Natural killer cell treated with Interleukin-12 subunit alpha and Interleukin-12 subunit beta and Interleukin-15 and Interleukin-18, amount 100 ng/mL, for 72 hours (primary cell): ENCODE measurements at regions not wholly inside any gene's neighbourhood (a gene's known extent, or its start where the extent isn't known, plus 50 kb on each side); places are given as distances from the start of the nearest gene placed in this dataset.

Experiments
- ATAC-seq, 2 donors: fragments of 150-1000 bp; cut with Tn5 transposase in 1 of 2; sonication (Bioruptor Pico), chemical (Tn5 transposase) in 1 of 2; 2 replicates each; pipeline ENCODE4 v1.10.0; 2021
- DNase-seq: peaks from one replicate; pipeline ENCODE4 v3.0.0; 2022; ENCODE audit warnings: low spot score
- H3K27ac Mint-ChIP-seq, 2 donors: 1 replicate in 1 of 2; 2 replicates in 1 of 2; pipeline ENCODE4 v1.8.0; 2022; ENCODE audit warnings: mixed read lengths in 2 of 2, mild to moderate bottlenecking in 1 of 2, moderate library complexity in 1 of 2
- H3K27me3 Mint-ChIP-seq, 2 donors: 1 replicate in 1 of 2; 2 replicates in 1 of 2; pipeline ENCODE4 v1.8.0; 2022; ENCODE audit warnings: mixed read lengths in 2 of 2
- H3K36me3 Mint-ChIP-seq: one replicate; pipeline ENCODE4 v1.8.0; 2022; ENCODE audit warnings: mixed read lengths
- H3K4me1 Mint-ChIP-seq, 2 donors: 1 replicate in 1 of 2; 2 replicates in 1 of 2; pipeline ENCODE4 v1.8.0; 2022; ENCODE audit warnings: low read depth in 2 of 2, mixed read lengths in 2 of 2, mild to moderate bottlenecking in 1 of 2
- H3K4me3 Mint-ChIP-seq: one replicate; pipeline ENCODE4 v1.8.0; 2022; ENCODE audit warnings: mixed read lengths
- H3K9me3 Mint-ChIP-seq: 2 replicates; pipeline ENCODE4 v1.8.0; 2022; ENCODE audit warnings: mixed read lengths

DNA sequence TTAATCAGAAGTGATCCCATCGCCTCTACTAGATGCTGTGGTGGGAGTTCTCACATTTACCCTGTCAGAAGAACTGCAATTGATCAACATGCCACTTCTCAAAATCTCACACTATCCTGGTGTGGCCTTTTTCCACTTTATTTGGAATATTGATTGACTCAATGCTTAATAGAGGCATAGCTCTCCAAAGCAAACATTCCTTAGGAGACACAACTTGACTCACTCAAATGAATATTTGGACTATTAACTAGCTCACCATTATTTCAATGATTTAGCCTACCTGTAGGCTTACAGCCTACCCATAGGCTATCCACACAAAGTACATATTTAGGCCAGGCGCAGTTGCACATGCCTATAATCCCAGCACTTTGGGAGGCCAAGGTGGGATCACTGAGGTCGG is 186.5 kb downstream of the KLHL28 start:
- peaks cover 4% of the 10 kb centered on the region for H3K9me3 Mint-ChIP-seq
- H3K4me1 Mint-ChIP-seq: no peaks in the 10 kb centered on the region
- no peak overlapping the region for H3K4me3 Mint-ChIP-seq
- H3K36me3 Mint-ChIP-seq: no peaks in the 10 kb centered on the region
- H3K27me3 Mint-ChIP-seq: no peaks in the 10 kb centered on the region
- DNase-seq (no peak), ATAC-seq (no peak)
- no peak overlapping the region for H3K27ac Mint-ChIP-seq

DNA sequence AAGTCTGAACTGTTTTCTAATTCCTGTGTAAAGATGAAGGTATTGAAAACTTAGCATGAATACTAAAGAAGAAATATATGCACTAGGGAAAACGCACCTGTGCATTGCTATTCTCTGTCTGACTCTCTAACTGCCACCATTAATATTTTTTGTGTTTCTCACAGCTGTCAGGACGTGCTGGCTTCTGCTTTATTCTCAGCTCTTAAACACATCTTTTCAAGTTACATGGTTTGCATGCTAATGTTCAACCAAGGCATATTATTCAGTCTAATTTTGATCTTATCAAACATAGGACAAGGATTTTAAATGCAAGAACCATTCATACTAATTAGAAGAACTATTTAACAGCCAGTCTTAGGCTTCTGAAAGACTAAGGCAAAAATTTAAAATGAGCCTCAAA is 187.4 kb downstream of the KLHL28 start:
- H3K27me3 Mint-ChIP-seq: no peaks in the 10 kb centered on the region
- DNase-seq: no peak
- H3K27ac Mint-ChIP-seq: no peak overlapping the region
- H3K4me3 Mint-ChIP-seq: no peak overlapping the region
- H3K4me1 Mint-ChIP-seq: no peaks in the 10 kb centered on the region
- H3K9me3 Mint-ChIP-seq: peaks cover 4% of the 10 kb centered on the region
- no peaks in the 10 kb centered on the region for H3K36me3 Mint-ChIP-seq
- no peak for ATAC-seq

DNA sequence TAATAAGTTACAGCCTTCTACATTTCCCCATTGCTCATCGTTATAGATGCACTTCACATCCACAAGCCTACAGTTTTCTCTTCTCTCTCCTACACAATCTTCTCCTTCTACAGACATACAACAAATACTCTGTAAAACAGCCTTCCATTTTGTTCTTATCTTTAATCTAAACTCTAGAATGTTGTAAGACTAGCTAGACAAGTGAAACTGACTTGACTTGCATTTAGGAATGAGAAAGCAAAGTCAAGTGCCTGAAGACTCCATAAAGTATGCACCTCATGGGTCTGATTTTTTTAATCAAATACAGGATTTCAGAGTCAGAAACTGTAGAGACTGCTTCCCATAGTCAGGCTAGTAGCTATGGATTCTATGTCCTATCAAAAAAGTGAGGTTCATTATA is 190.3 kb downstream of the KLHL28 start:
- H3K9me3 Mint-ChIP-seq: peaks cover 4% of the 10 kb centered on the region
- DNase-seq (no peak), ATAC-seq (no peak)
- no peak overlapping the region for H3K4me3 Mint-ChIP-seq
- no peaks in the 10 kb centered on the region for H3K27me3 Mint-ChIP-seq
- H3K27ac Mint-ChIP-seq: no peak overlapping the region
- no peaks in the 10 kb centered on the region for H3K4me1 Mint-ChIP-seq
- no peaks in the 10 kb centered on the region for H3K36me3 Mint-ChIP-seq

DNA sequence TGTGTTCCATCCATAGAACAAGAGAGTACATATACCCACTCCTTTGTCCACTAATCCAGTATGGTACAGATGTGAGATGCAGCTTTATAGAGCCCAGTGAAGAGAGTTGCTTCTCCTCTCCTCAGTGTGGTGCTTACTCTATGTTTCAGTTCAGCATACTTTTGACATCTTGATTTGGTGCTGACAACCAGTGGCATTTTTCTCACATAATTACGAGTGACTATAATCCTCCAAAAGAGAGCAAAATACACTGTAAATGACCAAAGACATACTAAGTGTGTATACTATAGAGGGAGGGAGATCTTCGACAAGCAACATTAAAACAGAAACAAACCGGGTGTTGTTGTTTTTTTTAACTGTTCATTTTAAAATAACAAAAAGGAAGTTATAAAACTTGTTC is 191.5 kb downstream of the KLHL28 start:
- no peak for ATAC-seq

DNA sequence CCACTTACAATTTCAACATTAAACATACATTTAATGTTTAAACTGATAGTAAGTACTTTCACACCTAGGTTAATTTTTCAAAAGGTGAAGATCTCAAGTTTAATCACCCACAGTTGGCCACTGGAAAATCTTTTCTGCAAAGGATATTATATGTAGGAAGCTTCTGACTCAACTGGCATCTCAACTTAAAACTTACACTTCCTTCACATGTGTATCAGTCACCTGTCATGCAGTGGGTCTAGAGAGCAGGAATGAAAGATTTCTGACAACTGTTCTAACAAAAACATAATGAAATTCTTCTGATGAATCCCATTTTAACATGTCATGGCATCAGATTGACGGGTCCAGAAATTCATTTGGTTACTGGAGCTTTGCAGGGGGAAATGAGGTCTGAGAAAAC is 192.8 kb downstream of the KLHL28 start:
- H3K4me3 Mint-ChIP-seq: no peak overlapping the region
- H3K4me1 Mint-ChIP-seq: no peaks in the 10 kb centered on the region
- no peaks in the 10 kb centered on the region for H3K36me3 Mint-ChIP-seq
- H3K27me3 Mint-ChIP-seq: no peaks in the 10 kb centered on the region
- no peak for DNase-seq
- no peak for ATAC-seq
- peaks cover 4% of the 10 kb centered on the region for H3K9me3 Mint-ChIP-seq
- H3K27ac Mint-ChIP-seq: no peak overlapping the region

More for the DNA sequence above, 191.5 kb downstream of the KLHL28 start:
- no peak for DNase-seq
- no peaks in the 10 kb centered on the region for H3K36me3 Mint-ChIP-seq
- no peak overlapping the region for H3K27ac Mint-ChIP-seq
- no peak overlapping the region for H3K4me3 Mint-ChIP-seq
- no peaks in the 10 kb centered on the region for H3K4me1 Mint-ChIP-seq
- H3K27me3 Mint-ChIP-seq: no peaks in the 10 kb centered on the region
- peaks cover 4% of the 10 kb centered on the region for H3K9me3 Mint-ChIP-seq

DNA sequence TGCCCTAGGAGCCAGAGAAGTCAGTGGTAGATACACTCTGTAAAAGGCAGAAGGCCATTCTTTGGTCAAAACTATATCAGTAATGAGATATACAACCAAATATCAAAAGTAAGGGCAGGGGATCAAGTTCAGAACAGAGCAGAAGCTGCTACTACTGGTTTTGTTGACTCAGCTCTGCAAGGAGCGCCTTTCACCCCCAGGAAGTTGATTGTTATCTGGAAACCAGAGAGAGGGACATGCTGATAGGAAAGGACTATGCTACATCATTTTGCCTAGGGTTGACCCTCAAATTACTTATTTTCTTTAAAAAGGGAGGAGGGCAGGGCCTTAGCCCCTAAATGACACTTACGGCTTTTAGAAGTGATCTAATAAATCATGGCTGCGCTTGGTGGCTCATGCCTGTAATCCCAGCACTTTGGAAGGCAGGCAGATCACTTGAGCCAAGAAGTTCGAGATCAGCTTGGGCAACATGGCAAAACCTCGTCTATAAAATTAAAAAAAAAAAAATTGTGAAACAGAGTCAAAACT is 194.0 kb downstream of the KLHL28 start:
- Mint-ChIP-seq H3K27ac (no peak overlapping the region), H3K27me3 (no peaks in the 10 kb centered on the region), H3K4me1 (no peaks in the 10 kb centered on the region), H3K9me3 (peaks cover under 1% of the 10 kb centered on the region), H3K36me3 (no peaks in the 10 kb centered on the region), H3K4me3 (no peak overlapping the region)
- no peak for ATAC-seq
- DNase-seq: no peak

DNA sequence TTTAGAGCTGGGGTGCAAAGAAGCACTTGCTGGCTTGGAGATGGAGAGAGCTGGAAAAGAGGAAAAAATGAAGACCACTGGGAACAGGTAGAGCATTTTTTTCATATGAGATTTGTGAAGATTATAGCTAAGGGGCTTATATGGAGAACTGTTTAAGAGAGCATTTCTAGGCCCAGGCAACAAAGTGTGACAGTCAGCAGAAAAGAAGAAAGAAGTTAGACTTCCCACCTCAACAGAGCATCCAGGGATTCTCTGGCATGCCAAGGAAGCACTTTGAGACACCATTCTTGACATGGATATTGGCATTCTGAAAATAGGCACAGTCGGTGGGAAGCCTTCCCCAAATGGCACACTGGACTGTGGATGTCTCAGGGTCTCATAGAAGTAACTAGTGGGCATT is 195.5 kb downstream of the KLHL28 start:
- no peak for DNase-seq
- no peaks in the 10 kb centered on the region for H3K27me3 Mint-ChIP-seq
- ATAC-seq: no peak

DNA sequence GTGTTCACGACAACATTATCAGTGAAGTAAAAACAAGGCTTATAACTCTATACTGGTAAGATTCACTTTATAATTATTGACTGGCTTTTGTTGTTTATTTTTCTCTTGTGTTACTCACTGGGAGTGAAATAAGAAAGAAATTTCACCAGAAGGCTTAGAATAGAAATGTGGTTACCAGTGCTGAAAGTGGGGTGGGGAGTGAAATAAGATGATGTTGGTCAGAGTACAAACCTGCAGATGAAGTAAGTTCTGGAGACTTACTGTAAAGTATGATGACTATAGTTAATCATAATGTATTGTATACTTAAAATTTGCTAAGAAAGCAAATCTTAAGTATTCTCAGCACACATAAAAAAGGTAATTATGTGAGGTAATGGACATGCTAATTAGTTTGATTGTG is 198.4 kb downstream of the KLHL28 start:
- DNase-seq (no peak), ATAC-seq (no peak)
- no peaks in the 10 kb centered on the region for H3K36me3 Mint-ChIP-seq
- no peak overlapping the region for H3K4me3 Mint-ChIP-seq
- H3K4me1 Mint-ChIP-seq: no peaks in the 10 kb centered on the region
- H3K27ac Mint-ChIP-seq: no peak overlapping the region
- no peaks in the 10 kb centered on the region for H3K9me3 Mint-ChIP-seq
- no peaks in the 10 kb centered on the region for H3K27me3 Mint-ChIP-seq

More for the DNA sequence above, 195.5 kb downstream of the KLHL28 start:
- no peaks in the 10 kb centered on the region for H3K36me3 Mint-ChIP-seq
- H3K4me1 Mint-ChIP-seq: no peaks in the 10 kb centered on the region
- H3K9me3 Mint-ChIP-seq: no peaks in the 10 kb centered on the region
- no peak overlapping the region for H3K4me3 Mint-ChIP-seq
- no peak overlapping the region for H3K27ac Mint-ChIP-seq

DNA sequence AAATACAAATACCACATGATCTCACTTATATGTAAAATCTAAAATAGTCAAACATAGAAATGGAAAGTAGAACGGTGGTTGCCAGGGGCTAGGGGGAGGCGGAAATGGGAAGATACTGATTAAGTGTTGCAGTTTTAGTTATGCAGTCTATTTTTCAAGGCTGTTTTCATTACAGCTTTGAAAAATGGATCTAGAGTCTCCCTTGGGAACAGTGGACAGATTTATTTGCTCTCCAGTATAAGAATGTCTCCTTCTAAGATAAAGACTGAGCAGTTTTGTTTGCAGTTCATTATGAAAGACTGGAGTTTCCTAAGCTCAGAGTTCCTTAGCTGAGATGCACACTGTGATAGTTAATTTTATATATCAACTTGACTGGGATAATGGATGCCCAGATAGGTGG is 202.5 kb downstream of the KLHL28 start:
- H3K27me3 Mint-ChIP-seq: no peaks in the 10 kb centered on the region

DNA sequence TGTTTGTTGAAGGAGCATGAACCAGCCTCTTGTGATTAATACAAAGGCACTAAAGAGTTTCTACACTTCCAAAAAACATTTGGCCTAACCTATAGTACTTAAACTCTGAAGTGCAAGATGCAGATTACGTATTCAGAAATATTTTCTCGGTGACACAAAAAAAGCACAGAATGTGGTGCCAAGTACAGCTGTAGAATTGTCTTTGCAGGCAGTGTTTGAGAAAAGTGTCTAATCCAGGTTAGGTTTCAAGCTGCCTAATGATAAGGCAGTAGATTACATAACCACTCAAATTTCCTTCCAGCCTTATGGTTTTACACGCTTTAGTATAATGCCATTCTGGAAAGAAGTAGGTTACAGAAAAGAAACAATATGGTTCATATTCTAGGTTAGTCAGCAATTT is 205.2 kb downstream of the KLHL28 start:
- Mint-ChIP-seq H3K27ac (no peak overlapping the region), H3K36me3 (no peaks in the 10 kb centered on the region), H3K4me1 (no peaks in the 10 kb centered on the region), H3K27me3 (no peaks in the 10 kb centered on the region), H3K4me3 (no peak overlapping the region), H3K9me3 (no peaks in the 10 kb centered on the region)
- ATAC-seq (no peak), DNase-seq (no peak)

More for the DNA sequence above, 202.5 kb downstream of the KLHL28 start:
- Mint-ChIP-seq H3K9me3 (no peaks in the 10 kb centered on the region), H3K27ac (no peak overlapping the region), H3K4me3 (no peak overlapping the region), H3K36me3 (no peaks in the 10 kb centered on the region), H3K4me1 (no peaks in the 10 kb centered on the region)
- DNase-seq (no peak), ATAC-seq (no peak)

DNA sequence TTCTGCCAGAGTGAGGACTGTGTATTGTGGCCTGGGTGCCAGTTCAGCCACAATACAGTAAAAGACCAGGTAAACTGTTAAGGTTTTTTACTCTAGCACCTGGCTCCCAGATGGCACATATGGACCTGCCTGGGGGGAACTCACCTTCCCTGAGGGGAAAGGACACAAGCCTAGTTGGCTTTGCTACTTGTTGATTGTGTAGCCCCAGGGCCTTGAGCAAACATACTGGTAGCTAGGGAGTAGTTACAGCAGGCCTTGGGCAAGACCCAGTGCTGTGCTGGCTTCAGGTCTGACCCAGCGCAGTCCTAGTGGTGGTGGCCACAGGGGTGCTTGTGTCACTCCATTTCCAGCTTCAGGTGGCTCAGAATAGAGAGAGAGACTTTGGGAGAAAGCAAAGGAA is 216.4 kb downstream of the KLHL28 start:
- no peaks in the 10 kb centered on the region for H3K36me3 Mint-ChIP-seq
- ATAC-seq (peak in 1 of 2 donors; percentile 32), DNase-seq (no peak)
- peaks cover 18% of the 10 kb centered on the region for H3K9me3 Mint-ChIP-seq
- H3K27ac Mint-ChIP-seq: no peak overlapping the region
- no peak overlapping the region for H3K4me3 Mint-ChIP-seq
- no peaks in the 10 kb centered on the region for H3K27me3 Mint-ChIP-seq
- H3K4me1 Mint-ChIP-seq: no peaks in the 10 kb centered on the region

DNA sequence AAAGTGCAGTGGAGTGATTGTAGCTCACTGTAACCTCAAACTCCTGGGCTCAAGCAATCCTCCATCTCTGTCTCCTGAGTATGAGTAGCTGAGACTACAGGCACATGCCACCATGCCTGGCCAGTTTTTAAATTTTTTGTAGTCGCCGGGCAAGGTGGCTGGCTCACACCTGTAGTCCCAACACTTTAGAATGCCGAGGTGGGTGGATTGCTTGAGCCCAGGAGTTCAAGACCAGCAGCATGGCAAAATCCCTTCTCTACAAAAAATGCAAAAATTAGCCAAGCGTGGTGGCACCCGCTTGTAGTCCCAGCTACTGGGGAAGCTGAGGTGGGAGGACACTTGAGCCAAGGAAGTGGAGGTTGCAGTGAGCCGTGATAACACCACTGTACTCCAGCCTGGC is 219.5 kb downstream of the KLHL28 start:
- no peak overlapping the region for H3K27ac Mint-ChIP-seq

DNA sequence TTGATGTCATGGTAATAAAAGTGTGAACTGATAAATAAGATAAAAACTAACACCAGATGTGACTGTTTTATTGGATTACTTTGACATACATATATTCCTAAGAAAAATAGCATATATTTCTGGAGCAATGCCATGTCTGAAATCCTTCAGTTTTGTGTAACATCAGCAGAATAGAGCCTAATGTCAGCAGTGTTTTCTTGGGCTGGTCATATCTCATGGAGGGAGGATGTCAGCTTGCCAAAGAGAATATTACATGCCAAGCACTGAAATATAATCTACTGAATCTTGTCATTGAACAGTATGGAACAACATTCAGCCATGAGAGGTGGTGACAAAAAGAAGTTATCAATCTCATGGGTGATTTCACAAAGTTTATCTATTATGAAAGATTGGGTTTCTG is 220.3 kb downstream of the KLHL28 start:
- H3K36me3 Mint-ChIP-seq: no peaks in the 10 kb centered on the region
- no peaks in the 10 kb centered on the region for H3K27me3 Mint-ChIP-seq
- ATAC-seq (no peak), DNase-seq (no peak)
- no peak overlapping the region for H3K27ac Mint-ChIP-seq
- no peaks in the 10 kb centered on the region for H3K4me1 Mint-ChIP-seq
- peaks cover 12% of the 10 kb centered on the region for H3K9me3 Mint-ChIP-seq
- H3K4me3 Mint-ChIP-seq: no peak overlapping the region

More for the DNA sequence above, 219.5 kb downstream of the KLHL28 start:
- Mint-ChIP-seq H3K9me3 (peaks cover 12% of the 10 kb centered on the region), H3K4me1 (no peaks in the 10 kb centered on the region), H3K36me3 (no peaks in the 10 kb centered on the region), H3K27me3 (no peaks in the 10 kb centered on the region), H3K4me3 (no peak overlapping the region)
- DNase-seq (no peak), ATAC-seq (no peak)

DNA sequence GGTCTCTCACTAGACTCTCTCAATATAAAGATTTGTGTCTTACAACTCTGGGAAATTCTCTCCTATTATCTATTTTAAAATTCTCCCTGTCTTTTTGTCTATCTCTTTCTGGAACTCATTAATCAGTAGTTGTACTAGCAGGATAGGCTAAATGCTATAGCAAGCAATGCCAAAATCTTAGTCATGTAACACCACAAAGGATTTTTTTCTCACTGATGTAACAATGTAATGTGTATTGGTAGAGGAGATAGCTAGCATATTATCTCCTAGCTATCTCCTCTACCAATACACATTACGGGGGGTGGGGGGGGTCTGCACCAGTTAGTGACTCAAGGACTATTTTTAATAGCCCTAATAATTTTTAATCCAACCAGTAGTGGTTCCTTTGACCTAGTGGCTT is 225.4 kb downstream of the KLHL28 start:
- ATAC-seq (no peak), DNase-seq (no peak)
- H3K4me1 Mint-ChIP-seq: no peaks in the 10 kb centered on the region
- H3K9me3 Mint-ChIP-seq: peaks cover 6% of the 10 kb centered on the region
- H3K27me3 Mint-ChIP-seq: no peaks in the 10 kb centered on the region
- H3K27ac Mint-ChIP-seq: no peak overlapping the region
- H3K36me3 Mint-ChIP-seq: no peaks in the 10 kb centered on the region
- no peak overlapping the region for H3K4me3 Mint-ChIP-seq

DNA sequence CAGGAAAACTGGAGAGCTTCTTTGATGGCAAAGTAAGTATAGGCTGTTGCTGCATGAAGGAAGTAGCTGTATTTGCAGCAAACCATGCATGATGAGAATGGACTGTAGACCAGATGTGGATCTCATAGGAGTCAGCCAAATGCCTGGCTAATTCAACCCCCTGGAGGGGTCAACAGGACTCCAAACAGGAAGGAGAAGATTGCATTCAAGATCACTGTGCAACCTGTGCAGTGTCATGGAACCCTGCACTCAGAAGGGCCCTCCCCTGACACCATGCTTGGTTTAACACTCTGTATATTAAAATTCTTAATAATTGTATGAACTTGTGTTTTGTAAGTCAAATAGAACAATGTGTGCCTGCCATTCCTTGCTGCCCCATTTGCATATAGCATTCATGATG is 225.1 kb upstream of the FSCB start:
- Mint-ChIP-seq H3K27me3 (no peaks in the 10 kb centered on the region), H3K4me1 (no peaks in the 10 kb centered on the region), H3K27ac (no peak overlapping the region), H3K4me3 (no peak overlapping the region), H3K9me3 (peaks cover 3% of the 10 kb centered on the region), H3K36me3 (no peaks in the 10 kb centered on the region)
- no peak for DNase-seq
- ATAC-seq: no peak
